H1 (cell line): ENCODE measurements at regions not wholly inside any gene's neighbourhood (a gene's known extent, or its start where the extent isn't known, plus 50 kb on each side); places are given as distances from the start of the nearest gene placed in this dataset.

ENCODE experiments used
- CTCF ChIA-PET: fragments of 300-600 bp; sonication (Branson Sonifier 250); formaldehyde crosslinking; loops from one replicate; lab custom pipeline; 2021; ENCODE audit not compliant: partially characterized antibody; lab: Charles Lee
- POLR2A ChIA-PET: fragments of 300-600 bp; sonication (Branson Sonifier 250); formaldehyde crosslinking; loops from one replicate; lab custom pipeline; 2021; ENCODE audit warnings: inconsistent platforms; ENCODE audit not compliant: partially characterized antibody; lab: Charles Lee
- DNase-seq, 2 experiments: peaks; one replicate each; pipeline versions ENCODE4 v3.0.0 to v3.0.0-alpha.2; 2010 to 2022; ENCODE audit warnings: low spot score in 2 of 2, low read depth in 1 of 2, mixed read lengths in 1 of 2
- FAIRE-seq: peaks from 2 replicates; lab custom pipeline; 2011; peaks lifted over from hg19 to GRCh38; lab: Jason Lieb, UNC
- H2AFZ ChIP-seq: 2 replicates; pipeline ENCODE4 v1.8.1; 2012; ENCODE audit warnings: low read length, inconsistent platforms
- H2AK5ac ChIP-seq: 2 replicates; pipeline ENCODE4 v1.6.1; 2013; ENCODE audit warnings: low read depth, low read length
- H2BK120ac ChIP-seq: replicated peaks from 2 replicates; pipeline ENCODE3; 2013; ENCODE audit warnings: low read depth, low read length, inconsistent platforms
- H2BK12ac ChIP-seq: 2 replicates; pipeline ENCODE4 v1.6.1; 2013; ENCODE audit warnings: low read depth, low read length
- H2BK15ac ChIP-seq: 2 replicates; pipeline ENCODE4 v1.6.1; 2013; ENCODE audit warnings: low read length
- H2BK20ac ChIP-seq: 2 replicates; pipeline ENCODE4 v1.6.1; 2013; ENCODE audit warnings: low read length
- H2BK5ac ChIP-seq: 2 replicates; pipeline ENCODE4 v1.6.1; 2013; ENCODE audit warnings: low read depth, low read length
- H3K14ac ChIP-seq: 2 replicates; pipeline ENCODE4 v1.6.1; 2013; ENCODE audit warnings: inconsistent platforms; ENCODE audit not compliant: insufficient read length
- H3K18ac ChIP-seq: 2 replicates; pipeline ENCODE4 v1.6.1; 2013; ENCODE audit warnings: low read length; ENCODE audit errors: extremely low read depth
- H3K23ac ChIP-seq: 2 replicates; pipeline ENCODE4 v1.6.1; 2013; ENCODE audit warnings: inconsistent platforms; ENCODE audit not compliant: insufficient read length
- H3K23me2 ChIP-seq: 2 replicates; pipeline ENCODE4 v1.6.1; 2013; ENCODE audit warnings: low read depth, low read length
- H3K27ac ChIP-seq: 2 replicates; pipeline ENCODE4 v1.6.1; 2011; ENCODE audit warnings: low read depth, low read length, inconsistent platforms
- H3K27me3 ChIP-seq, 4 experiments: replicated peaks in 1 of 4; 1 replicate in 1 of 4; 2 replicates in 3 of 4; pipeline versions ENCODE4 v1.6.1 to v1.8.1; 2011 to 2013; ENCODE audit warnings: low read length in 3 of 4, mild to moderate bottlenecking in 3 of 4, inconsistent platforms in 2 of 4, mixed read lengths in 2 of 4, moderate library complexity in 1 of 4; ENCODE audit not compliant: control insufficient read depth in 3 of 4, insufficient read depth in 3 of 4; ENCODE audit errors: extremely low read depth in 1 of 4
- H3K36me3 ChIP-seq, 4 experiments: 2 replicates each; pipeline versions ENCODE4 v1.6.1 to v1.8.1; 2011 to 2013; ENCODE audit warnings: mild to moderate bottlenecking in 4 of 4, low read length in 3 of 4, moderate library complexity in 2 of 4, control low read depth in 1 of 4, inconsistent platforms in 1 of 4; ENCODE audit not compliant: insufficient read depth in 4 of 4, control insufficient read depth in 2 of 4
- H3K4ac ChIP-seq: replicated peaks from 2 replicates; pipeline ENCODE3; 2013; ENCODE audit warnings: low read length, low read depth, mixed read lengths, inconsistent platforms; ENCODE audit not compliant: insufficient read length
- H3K4me1 ChIP-seq, 4 experiments: replicated peaks in 1 of 4; 1 replicate in 1 of 4; 2 replicates in 3 of 4; pipeline versions ENCODE4 v1.6.1 to v1.8.1; 2011 to 2013; ENCODE audit warnings: low read length in 3 of 4, inconsistent platforms in 2 of 4, mixed read lengths in 1 of 4; ENCODE audit not compliant: insufficient read depth in 4 of 4, control insufficient read depth in 3 of 4
- H3K4me2 ChIP-seq, 2 experiments: 2 replicates each; pipeline versions ENCODE4 v1.6.1 to v1.8.1; 2011 to 2013; ENCODE audit warnings: low read depth in 2 of 2, low read length in 2 of 2, control low read depth in 1 of 2, inconsistent platforms in 1 of 2, mild to moderate bottlenecking in 1 of 2; ENCODE audit not compliant: insufficient read depth in 1 of 2
- H3K4me3 ChIP-seq, 4 experiments: fragments of 200-600, 300-600 bp in 1 of 4; sonication (generic), shearing (Covaris generic), sonication (Bioruptor Twin) in 1 of 4; 2 replicates each; pipeline versions ENCODE4 v1.5.1 to v1.8.1; 2011 to 2016; ENCODE audit warnings: low read length in 4 of 4, low read depth in 3 of 4, control low read depth in 2 of 4, inconsistent platforms in 2 of 4, mild to moderate bottlenecking in 2 of 4, mixed read lengths in 1 of 4, moderate library complexity in 1 of 4; ENCODE audit not compliant: insufficient read depth in 2 of 4; ENCODE audit errors: extremely low read depth in 1 of 4
- H3K56ac ChIP-seq: replicated peaks from 2 replicates; pipeline ENCODE3; 2013; ENCODE audit warnings: low read depth, mild to moderate bottlenecking, mixed read lengths, low read length, inconsistent platforms; ENCODE audit not compliant: insufficient read length
- H3K79me1 ChIP-seq: 2 replicates; pipeline ENCODE4 v1.6.1; 2013; ENCODE audit warnings: low read depth, low read length, control low read depth
- H3K79me2 ChIP-seq, 2 experiments: 2 replicates each; pipeline versions ENCODE4 v1.6.1 to v1.8.1; 2012 to 2013; ENCODE audit warnings: low read length in 2 of 2, mild to moderate bottlenecking in 2 of 2, inconsistent platforms in 1 of 2; ENCODE audit not compliant: insufficient read depth in 2 of 2, control insufficient read depth in 1 of 2
- H3K9ac ChIP-seq, 4 experiments: replicated peaks in 1 of 4; 1 replicate in 1 of 4; 2 replicates in 3 of 4; pipeline versions ENCODE4 v1.6.1 to v1.8.1; 2011 to 2013; ENCODE audit warnings: low read depth in 3 of 4, low read length in 3 of 4, control low read depth in 2 of 4, mild to moderate bottlenecking in 2 of 4, moderate library complexity in 2 of 4, inconsistent platforms in 1 of 4; ENCODE audit errors: extremely low read depth in 1 of 4
- H3K9me3 ChIP-seq, 2 experiments: 2 replicates each; pipeline versions ENCODE4 v1.6.1 to v1.8.1; 2012 to 2013; ENCODE audit warnings: mild to moderate bottlenecking in 2 of 2, moderate library complexity in 2 of 2, control low read depth in 1 of 2, inconsistent platforms in 1 of 2, low read depth in 1 of 2, low read length in 1 of 2, mixed read lengths in 1 of 2; ENCODE audit not compliant: insufficient read depth in 2 of 2
- H4K20me1 ChIP-seq, 2 experiments: replicated peaks in 1 of 2; 2 replicates each; pipeline versions ENCODE3 to v1.8.1; 2011 to 2013; ENCODE audit warnings: inconsistent platforms in 2 of 2, low read length in 2 of 2, mild to moderate bottlenecking in 1 of 2; ENCODE audit not compliant: insufficient read depth in 2 of 2, control insufficient read depth in 1 of 2
- H4K5ac ChIP-seq: 2 replicates; pipeline ENCODE4 v1.6.1; 2013; ENCODE audit warnings: low read length, low read depth, mixed read lengths, inconsistent platforms; ENCODE audit not compliant: insufficient read length
- H4K8ac ChIP-seq: 2 replicates; pipeline ENCODE4 v1.8.0; 2013; ENCODE audit warnings: mild to moderate bottlenecking, moderate library complexity, low read length, inconsistent platforms; ENCODE audit not compliant: insufficient read depth; ENCODE audit errors: extremely low read depth
- H4K91ac ChIP-seq: replicated peaks from 2 replicates; pipeline ENCODE3; 2013; ENCODE audit warnings: low read length, mixed read lengths, inconsistent platforms; ENCODE audit not compliant: insufficient read length
- WGBS, 2 experiments: shearing (Covaris generic) in 1 of 2; methylation state at CpG; one replicate each; pipeline versions ENCODE4 v1.1.6 to v1.1.7; 2013 to 2015; ENCODE audit warnings: low lambda C conversion rate in 2 of 2, mixed read lengths in 2 of 2, inconsistent platforms in 1 of 2, low coverage in 1 of 2, missing lambda C conversion rate in 1 of 2; ENCODE audit not compliant: insufficient replicate concordance in 2 of 2, insufficient coverage in 1 of 2, insufficient read length in 1 of 2; ENCODE audit errors: extremely low coverage in 1 of 2, missing lambda C conversion rate in 1 of 2; 5-methylcytosine and 5-hydroxymethylcytosine counted together

- H3K79me2 ChIP-seq = no peaks in the 10 kb centered on the region
- no peaks in the 10 kb centered on the region; the same call in 1 of the 2 replicates for H3K23me2 ChIP-seq
- no peak overlapping the region for H3K56ac ChIP-seq
- H2BK5ac ChIP-seq = no peak overlapping the region
- no peak overlapping the region for H3K4me2 ChIP-seq
- H3K79me1 ChIP-seq = no peaks in the 10 kb centered on the region
- H4K5ac ChIP-seq = no peak overlapping the region
- H4K8ac ChIP-seq = no peak overlapping the region
- no peak overlapping the region for H3K23ac ChIP-seq
- H2BK15ac ChIP-seq = no peak overlapping the region
- no peak overlapping the region; the same call in 1 of the 2 replicates for H2AK5ac ChIP-seq
- H2BK12ac ChIP-seq = no peak overlapping the region
- FAIRE-seq (no peak), DNase-seq (no peak)
- H3K14ac ChIP-seq = no peak overlapping the region
- H3K18ac ChIP-seq = no peak overlapping the region; the same call in 1 of the 2 replicates
- H3K27me3 ChIP-seq = peaks cover 0 to 7% (median 2%) of the 10 kb centered on the region in 4 experiments; a peak in 2 of 7 replicates
- no peaks in the 10 kb centered on the region for H3K36me3 ChIP-seq
- ChIA-PET POLR2A (no interaction called here), CTCF (interaction anchor here (0.7 to 1.6 kb wide), 4 partner anchors 11 to 249 kb away, joined by 3 to 5 read pairs (median 4); no protein-coding TSS in a partner anchor)
- H3K4me3 ChIP-seq = no peak overlapping the region
- 73% methylated on average over 30 of the region's 31 CpGs; no CpG with 5 or more reads in 1 of the 2 experiments for WGBS, 2 experiments
- H3K9me3 ChIP-seq = no peaks in the 10 kb centered on the region
- no peak overlapping the region for H3K27ac ChIP-seq
- no peak overlapping the region for H2BK120ac ChIP-seq
- no peak overlapping the region for H3K9ac ChIP-seq
- H3K4ac ChIP-seq = no peak overlapping the region
- no peaks in the 10 kb centered on the region for H4K20me1 ChIP-seq
- H4K91ac ChIP-seq = no peak overlapping the region
- H3K4me1 ChIP-seq = peaks cover 0 to 8% (median 4%) of the 10 kb centered on the region in 4 experiments; a peak in 6 of 7 replicates
- no peak overlapping the region for H2BK20ac ChIP-seq
- H2AFZ ChIP-seq = no peak overlapping the region
Observed at GRCh38 chr16:86297866-86298757, 212.2 kb upstream of the FOXF1 start.
